ENCODE measurements at regions not wholly inside any gene's neighbourhood (a gene's known extent, or its start where the extent isn't known, plus 50 kb on each side); places are given as distances from the start of the nearest gene placed in this dataset.

- TF ChIP-seq CTCF (IDR thresholded peaks at IDR 0.05) (no peak), POLR2AphosphoS5 (IDR thresholded peaks at IDR 0.05; ENCODE audit: low read depth, low read length) (no peak), REST (IDR thresholded peaks at IDR 0.05; ENCODE audit: insufficient read depth in 1 of 2, low read depth in 2 of 2, low read length in 1 of 2) (no peak), SIN3A (IDR thresholded peaks at IDR 0.05; ENCODE audit: borderline replicate concordance, insufficient read depth, low read depth, low read length) (no peak)
These were observed 224.8 kb downstream of the KLF5 start for GRCh38 chr13:73283636-73284035.
